Ectodermal cell (in vitro differentiated cells): ENCODE measurements at regions not wholly inside any gene's neighbourhood (a gene's known extent, or its start where the extent isn't known, plus 50 kb on each side); places are given as distances from the start of the nearest gene placed in this dataset.

Experiments used
- H3K27ac ChIP-seq: 2 replicates; pipeline ENCODE4 v1.7.0; 2013; ENCODE audit warnings: mild to moderate bottlenecking, low read depth, low read length; ENCODE audit not compliant: insufficient read depth, poor library complexity, severe bottlenecking
- H3K27me3 ChIP-seq: 2 replicates; pipeline ENCODE4 v1.7.0; 2013; ENCODE audit warnings: mild to moderate bottlenecking, low read length; ENCODE audit not compliant: insufficient read depth, control insufficient read depth, poor library complexity, severe bottlenecking
- H3K36me3 ChIP-seq: one replicate; pipeline ENCODE4 v1.7.0; 2013; ENCODE audit warnings: low read length; ENCODE audit not compliant: control insufficient read depth, insufficient read depth
- H3K4me1 ChIP-seq: one replicate; pipeline ENCODE4 v1.7.0; 2013; ENCODE audit warnings: low read length; ENCODE audit not compliant: control insufficient read depth, insufficient read depth
- H3K4me3 ChIP-seq: 2 replicates; pipeline ENCODE4 v1.7.0; 2013; ENCODE audit warnings: low read depth, low read length, control low read depth; ENCODE audit not compliant: insufficient read depth
- H3K9me3 ChIP-seq: 2 replicates; pipeline ENCODE4 v1.7.0; 2013; ENCODE audit warnings: mild to moderate bottlenecking, low read length, moderate library complexity; ENCODE audit not compliant: control insufficient read depth
- WGBS, 2 experiments: methylation state at CpG; one replicate each; pipeline ENCODE4 v1.1.7; 2013; ENCODE audit warnings: missing lambda C conversion rate in 2 of 2; 5-methylcytosine and 5-hydroxymethylcytosine counted together

DNA sequence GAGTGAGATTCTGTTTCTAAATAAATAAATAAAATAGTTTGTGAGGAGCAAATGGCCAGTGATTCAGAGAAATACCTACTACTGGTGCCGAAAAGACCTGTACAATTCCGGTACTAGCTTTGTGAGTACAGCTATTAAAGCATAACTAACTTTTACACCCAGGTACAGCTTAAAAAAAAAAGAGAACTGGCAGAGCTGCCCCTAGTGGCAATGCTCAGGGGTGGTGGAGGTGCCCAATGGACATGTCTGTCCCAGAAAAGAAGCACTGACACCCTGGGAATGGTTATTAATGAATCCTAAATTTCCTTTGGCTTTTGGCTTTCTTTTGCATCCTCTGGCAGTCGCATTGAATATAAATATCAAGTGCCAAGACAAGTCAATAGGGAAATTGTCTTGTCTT is 87.0 kb downstream of the LIPG start:
- Histone ChIP-seq H3K9me3 (no peaks in the 10 kb centered on the region), H3K4me3 (no peak overlapping the region), H3K4me1 (peaks cover 14% of the 10 kb centered on the region), H3K36me3 (no peaks in the 10 kb centered on the region), H3K27ac (no peak overlapping the region), H3K27me3 (no peaks in the 10 kb centered on the region)
- 94 to 95% methylated on average over 3 of the region's 3 CpGs for WGBS, 2 experiments
